Hindlimb muscle (tissue), 1 donor: ENCODE measurements at regions not wholly inside any gene's neighbourhood (a gene's known extent, or its start where the extent isn't known, plus 50 kb on each side); places are given as distances from the start of the nearest gene placed in this dataset.

Source experiments
- DNase-seq: peaks from one replicate; pipeline ENCODE4 v3.0.0-alpha.2; 2013

DNA sequence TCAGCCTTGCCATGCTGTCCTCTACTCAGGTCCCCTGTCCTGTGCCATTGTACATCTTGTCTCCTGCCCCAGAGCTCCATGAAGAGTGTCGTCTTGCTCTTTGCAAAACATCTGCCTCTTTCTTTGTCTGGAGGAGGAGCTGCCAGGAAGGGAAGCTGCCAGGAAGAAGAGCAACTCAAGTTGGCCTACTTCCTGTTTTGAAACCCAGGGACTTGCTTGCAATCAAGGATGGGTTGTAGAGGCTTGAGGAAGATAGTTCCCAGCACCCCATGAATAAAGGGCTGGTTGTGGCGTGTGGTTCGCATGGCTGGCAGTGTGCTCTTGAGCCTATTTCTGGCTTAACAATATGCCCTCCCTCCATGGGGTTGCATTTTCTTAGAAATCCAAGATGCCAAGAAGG is 53.0 kb upstream of the CPEB4 start:
- no peak for DNase-seq

GRCh38 chr5:173835661-173836060 is 52.5 kb upstream of the CPEB4 start:
- no peak for DNase-seq

- no peak for DNase-seq
Observed at GRCh38 chr5:173837654-173838053, 50.5 kb upstream of the CPEB4 start.
